ENCODE measurements at regions not wholly inside any gene's neighbourhood (a gene's known extent, or its start where the extent isn't known, plus 50 kb on each side); places are given as distances from the start of the nearest gene placed in this dataset.
"Not testable (repeated sequence)": the region's sequence is repeated elsewhere in the genome, so short reads cannot be mapped to it uniquely, and the experiment has no call there.

- DNase-seq; H3K27me3 ChIP-seq; H3K4me1 ChIP-seq; intact Hi-C loops (cut with DNase I); H3K36me3 ChIP-seq; H3K27ac ChIP-seq; H3K4me3 ChIP-seq; ATAC-seq; H3K9me3 ChIP-seq: not testable (repeated sequence)
- 86 to 88% methylated on average over 8 of the region's 8 CpGs for WGBS, 2 donors
Measured at GRCh38 chr1:147348592-147348991, 106.1 kb downstream of the CHD1L start.

- no peak for TF ChIP-seq CTCF (IDR thresholded peaks at IDR 0.05)
- no peaks in the 10 kb centered on the region for H3K4me1 ChIP-seq
Measured at GRCh38 chr1:147349533-147349932, 107.0 kb downstream of the CHD1L start.

GRCh38 chr1:147351140-147351835 lies 108.8 kb downstream of the CHD1L start:
- WGBS, 2 donors = 86 to 93% methylated on average over 3 of the region's 3 CpGs
- no peak overlapping the region for H3K4me3 ChIP-seq
- peaks cover 0 to 8% (median 0%) of the 10 kb centered on the region in 7 donors for H3K27me3 ChIP-seq
- ATAC-seq (no peak), DNase-seq (no peak)
- peaks cover 0 to 6% (median 0%) of the 10 kb centered on the region in 11 donors for H3K9me3 ChIP-seq
- H3K27ac ChIP-seq = no peak overlapping the region
- no peak for TF ChIP-seq CTCF (IDR thresholded peaks at IDR 0.05)
- intact Hi-C loops (cut with DNase I) = no loop called here
- H3K4me1 ChIP-seq = no peaks in the 10 kb centered on the region
- no peaks in the 10 kb centered on the region for H3K36me3 ChIP-seq

More at GRCh38 chr1:147349533-147349932, 107.0 kb downstream of the CHD1L start:
- Histone ChIP-seq H3K9me3 (peaks cover 0 to 6% (median 0%) of the 10 kb centered on the region in 11 donors), H3K27ac (no peak overlapping the region), H3K36me3 (no peaks in the 10 kb centered on the region), H3K27me3 (no peaks in the 10 kb centered on the region), H3K4me3 (no peak overlapping the region)
- no peak for DNase-seq
- WGBS, 2 donors = 56 to 59% methylated on average over 1 of the region's 1 CpG
- intact Hi-C loops (cut with DNase I) = no loop called here
- no peak for ATAC-seq

GRCh38 chr1:147377263-147378246 lies 135.1 kb downstream of the CHD1L start:
- H3K4me3 ChIP-seq = no peak overlapping the region
- intact Hi-C loops (cut with DNase I) = no loop called here
- H3K27me3 ChIP-seq = no peaks in the 10 kb centered on the region
- no peak for TF ChIP-seq CTCF (IDR thresholded peaks at IDR 0.05)
- no peak overlapping the region for H3K27ac ChIP-seq
- ATAC-seq (no peak), DNase-seq (no peak)
- no peaks in the 10 kb centered on the region for H3K36me3 ChIP-seq
- no peaks in the 10 kb centered on the region for H3K4me1 ChIP-seq
- WGBS, 2 donors = 42 to 46% methylated on average over 4 of the region's 4 CpGs
- H3K9me3 ChIP-seq = peaks cover 0 to 15% (median 5%) of the 10 kb centered on the region in 11 donors
